C4-2B (cell line): ENCODE measurements at regions not wholly inside any gene's neighbourhood (a gene's known extent, or its start where the extent isn't known, plus 50 kb on each side); places are given as distances from the start of the nearest gene placed in this dataset.

Experiments
- CTCF ChIP-seq: fragments of 450-650 bp; conservative IDR thresholded peaks from 2 replicates; pipeline ENCODE4 v1.5.1; 2017; ENCODE audit warnings: mild to moderate bottlenecking
- ZFX ChIP-seq: fragments of 450-650 bp; IDR thresholded peaks from 2 replicates; pipeline ENCODE4 v1.6.1; 2017

GRCh38 chr12:105658389-105658788 is 327.9 kb downstream of the C12orf75 start:
- TF ChIP-seq CTCF = no peak
- no peak for TF ChIP-seq ZFX
